ENCODE measurements at regions not wholly inside any gene's neighbourhood (a gene's known extent, or its start where the extent isn't known, plus 50 kb on each side); places are given as distances from the start of the nearest gene placed in this dataset.

- DNase-seq: no peak
These were observed 128.3 kb downstream of the AACS start for GRCh38 chr12:125193376-125194152.

DNA sequence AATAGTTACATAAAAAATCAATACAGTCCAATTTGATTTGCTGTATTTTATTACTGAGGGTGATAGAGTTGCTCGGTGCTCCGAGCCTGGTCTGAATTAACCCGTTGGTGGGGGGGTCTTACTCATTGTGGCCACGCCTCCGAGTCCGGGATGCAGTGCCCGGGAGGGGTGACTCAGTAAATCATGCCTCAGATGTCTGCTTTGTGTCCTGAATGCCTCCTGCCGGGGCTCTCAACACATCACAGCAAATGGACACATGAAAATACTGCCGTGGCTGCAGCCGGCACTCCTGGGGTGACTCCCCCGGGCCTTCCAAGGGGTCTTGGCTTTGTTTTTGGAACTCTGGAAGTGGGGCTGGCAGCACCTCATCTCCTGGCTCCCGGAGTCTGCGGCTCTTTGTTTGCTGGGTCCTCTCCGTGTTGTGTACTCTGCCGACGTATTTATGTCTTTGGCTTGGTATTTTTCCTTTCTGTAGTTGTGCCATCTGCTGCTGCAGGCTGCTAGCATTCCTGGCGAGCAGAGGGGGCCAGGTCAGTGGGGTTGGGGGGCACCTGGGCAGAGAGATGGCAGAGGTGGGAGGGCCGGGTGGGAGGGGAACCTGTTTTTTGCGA, 129.0 kb downstream of the AACS start:
- DNase-seq: no peak

DNA sequence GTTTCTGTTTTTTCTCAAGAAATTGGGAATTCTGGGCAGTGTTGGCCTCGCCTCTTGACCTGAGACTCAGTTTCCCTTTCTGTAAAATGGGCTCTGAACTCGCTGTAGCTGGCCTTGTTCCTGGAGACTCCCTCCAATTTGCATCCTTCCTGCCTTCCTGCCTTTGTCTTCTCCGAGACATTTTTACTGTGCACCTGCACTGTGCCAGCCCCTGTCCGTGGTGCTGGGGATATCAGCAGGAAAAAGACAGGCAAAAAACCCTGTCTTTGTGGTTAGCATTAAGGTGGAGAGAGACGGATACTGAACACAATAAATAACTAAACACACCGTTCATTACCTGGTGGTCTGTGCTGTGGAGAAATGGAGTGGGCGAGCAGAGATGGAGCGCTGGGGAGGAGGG, 129.8 kb downstream of the AACS start:
- no peak for DNase-seq

DNA sequence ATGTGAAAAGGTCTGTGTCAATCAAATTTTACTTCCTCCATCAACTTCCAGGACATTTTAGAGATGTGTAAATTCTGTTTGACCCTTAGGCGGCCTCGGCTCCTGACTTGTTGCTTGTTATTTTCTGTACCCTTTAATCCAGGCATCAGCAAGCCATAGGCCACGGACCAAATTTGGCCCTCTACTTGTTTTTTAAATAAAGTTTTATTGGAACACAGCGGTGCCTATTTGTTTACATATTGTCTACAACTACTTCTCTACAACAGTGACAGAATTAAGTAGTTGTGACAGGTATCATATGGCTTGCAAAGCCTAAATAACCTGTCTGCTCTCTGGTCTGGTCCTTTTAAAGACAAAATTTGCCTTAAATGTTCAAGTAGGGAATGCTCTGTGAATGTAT, 132.1 kb downstream of the AACS start:
- DNase-seq: no peak

- DNase-seq: no peak
These were observed 133.4 kb downstream of the AACS start for GRCh38 chr12:125198652-125199051.

GRCh38 chr12:125201090-125201489, 135.9 kb downstream of the AACS start:
- DNase-seq: no peak

DNA sequence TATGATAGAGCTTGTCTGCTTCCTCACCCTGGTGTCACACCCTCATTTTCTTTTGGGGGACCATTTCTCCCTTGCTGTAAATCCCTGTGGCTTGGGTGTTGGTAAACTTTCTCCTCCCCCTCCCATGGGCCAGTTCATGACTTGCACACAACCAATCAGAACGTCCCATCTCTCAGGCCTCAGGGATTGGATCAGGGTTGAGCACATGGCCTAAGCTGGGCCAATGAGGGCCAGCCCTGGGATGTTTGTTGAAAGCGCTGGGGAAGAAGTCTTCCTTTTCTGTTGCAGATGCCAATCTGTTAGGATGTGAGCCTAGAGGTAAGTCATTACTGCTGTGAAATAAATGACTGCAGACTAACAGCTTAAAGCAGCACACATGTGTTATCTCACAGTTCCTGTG, 136.7 kb downstream of the AACS start:
- DNase-seq: no peak

GRCh38 chr12:125202421-125202820, 137.2 kb downstream of the AACS start:
- peak in 2 of 4 experiments; percentile 16 to 22 for DNase-seq

DNA sequence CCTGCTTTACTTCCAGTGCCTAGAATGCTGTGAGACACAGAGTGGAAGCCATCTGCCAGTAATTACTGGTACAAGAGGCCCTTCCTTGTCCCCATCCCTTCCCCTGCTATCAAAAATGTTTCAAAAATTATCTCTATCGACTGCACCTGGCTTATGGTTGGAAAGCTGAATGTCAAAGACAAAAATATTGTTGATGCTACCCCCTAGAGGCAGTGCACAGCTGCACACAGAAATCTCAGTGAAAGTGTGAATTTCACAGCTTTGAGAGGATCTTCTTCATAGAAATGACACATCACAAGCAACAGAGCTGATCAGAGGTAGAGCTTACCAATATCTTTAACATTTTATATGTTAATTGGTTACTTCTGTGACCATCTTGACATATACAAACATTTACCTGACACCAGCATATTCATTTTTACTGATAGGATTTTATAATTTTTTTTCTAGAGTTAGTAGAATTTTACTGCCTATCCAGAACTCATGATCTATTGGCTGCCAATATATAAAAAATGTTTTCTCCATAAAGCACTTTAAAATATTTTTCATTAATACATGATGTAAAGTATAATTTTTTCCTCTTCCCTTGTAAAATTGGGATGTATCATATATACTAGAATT, 138.0 kb downstream of the AACS start:
- DNase-seq: no peak

DNA sequence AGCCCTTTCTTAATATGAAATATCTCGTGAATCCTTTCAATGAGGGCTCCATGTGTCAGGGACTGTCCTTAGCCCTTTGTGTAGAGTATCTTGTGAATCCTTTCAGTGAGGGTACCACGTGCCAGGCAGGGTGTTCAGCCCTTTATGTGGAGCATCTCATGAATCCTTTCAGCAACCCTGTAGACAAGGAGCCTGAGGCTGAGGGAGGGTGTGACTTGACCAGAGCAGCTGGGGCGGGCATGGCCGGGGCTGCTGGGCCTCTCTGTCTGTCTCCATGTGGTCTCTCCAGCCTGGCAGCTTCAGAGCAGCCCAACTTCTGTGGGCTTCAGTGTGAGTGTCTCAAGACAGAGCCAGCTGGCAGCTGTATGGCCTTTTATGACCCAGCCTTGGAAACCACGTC, 140.2 kb downstream of the AACS start:
- no peak for DNase-seq

DNA sequence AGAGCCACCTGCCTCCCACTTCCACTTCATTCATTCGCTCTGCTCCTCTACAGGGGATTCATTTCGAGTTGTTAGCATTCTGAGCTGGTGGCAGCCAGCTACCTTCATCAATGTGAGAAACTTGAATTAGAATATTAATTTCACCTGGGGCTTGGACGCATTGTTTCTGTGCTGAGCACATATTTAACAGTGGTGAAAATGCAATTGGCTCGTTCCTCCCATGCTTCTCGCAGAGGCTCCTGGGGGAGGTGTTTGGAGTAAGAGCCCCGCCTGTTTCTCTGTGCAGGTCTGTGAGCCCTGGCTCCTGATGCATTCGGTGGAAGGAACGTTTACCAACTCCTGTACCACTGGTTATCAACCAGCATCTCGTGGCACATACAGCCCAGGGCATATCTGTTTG, 141.5 kb downstream of the AACS start:
- DNase-seq: no peak

DNA sequence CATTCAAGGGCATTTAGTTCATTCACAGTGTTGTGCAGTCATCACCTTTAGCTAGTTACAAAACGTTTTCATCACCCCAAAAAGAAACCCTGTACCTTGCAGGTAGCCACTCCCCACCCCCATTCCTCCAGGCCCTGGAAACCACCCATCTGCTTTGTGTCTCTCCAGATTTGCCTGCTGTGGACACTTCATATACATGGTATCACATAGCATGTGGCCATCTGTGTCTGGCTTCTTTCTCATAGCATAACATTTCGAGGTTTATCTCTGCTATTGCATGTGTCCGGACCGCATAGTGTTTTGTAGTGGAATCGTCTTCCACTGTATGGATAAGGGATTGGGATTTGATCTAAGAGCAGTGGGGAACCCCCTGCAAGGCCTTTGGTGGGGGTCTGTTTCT, 143.1 kb downstream of the AACS start:
- DNase-seq: no peak

GRCh38 chr12:125208942-125209341, 143.7 kb downstream of the AACS start:
- DNase-seq: no peak

DNA sequence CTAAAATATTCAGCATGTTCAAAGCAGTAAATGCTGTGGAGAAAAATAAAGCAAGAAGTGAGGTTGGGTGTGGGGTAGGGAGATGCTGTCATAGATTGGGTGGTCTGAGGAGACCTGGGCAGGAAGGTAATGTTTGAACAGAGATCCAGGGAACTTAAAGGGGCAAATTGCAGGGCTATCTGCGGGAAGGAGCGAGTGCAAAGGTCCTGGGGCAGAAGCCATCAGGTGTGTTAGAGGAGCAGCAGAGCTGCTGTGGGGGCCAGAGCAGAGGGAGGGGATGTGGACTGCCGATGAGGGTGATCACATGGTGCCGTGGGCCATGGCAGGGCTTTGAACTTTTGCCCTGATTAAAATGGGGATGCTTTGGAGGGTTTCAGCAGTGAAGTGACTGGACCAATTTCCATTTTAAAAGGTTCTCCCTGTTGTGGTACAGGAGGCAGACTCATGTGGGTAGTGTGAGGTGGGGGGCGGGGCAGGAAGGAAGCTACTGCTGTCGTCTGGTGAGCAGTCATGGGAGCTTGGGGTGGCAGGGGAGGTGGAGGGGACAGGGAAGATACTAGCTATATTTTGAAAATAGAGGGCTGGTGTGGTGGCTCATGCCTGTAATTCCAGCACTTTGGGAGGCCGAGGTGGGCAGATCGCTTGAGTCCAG, 145.0 kb downstream of the AACS start:
- DNase-seq: no peak

GRCh38 chr12:125211464-125211863, 146.2 kb downstream of the AACS start:
- no peak for DNase-seq

DNA sequence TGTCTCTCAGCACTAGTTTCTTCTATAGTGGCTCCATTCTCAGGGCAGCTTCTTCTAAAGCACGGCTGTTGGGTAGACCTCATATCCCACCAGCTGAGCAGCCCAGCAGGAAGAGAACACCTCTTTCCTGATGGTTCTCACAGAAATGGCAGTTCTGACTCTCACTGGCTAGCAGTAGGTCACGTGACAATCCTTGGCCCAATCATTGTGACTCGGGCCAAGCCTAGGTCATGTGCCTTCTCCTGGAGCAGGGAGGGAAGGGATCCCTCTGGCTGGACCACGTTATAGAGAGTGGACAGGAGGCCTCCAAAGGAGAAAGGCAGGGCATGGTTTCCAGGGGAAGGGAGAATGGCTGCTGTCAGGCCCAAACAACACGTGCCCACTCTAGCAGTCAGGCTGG, 149.1 kb downstream of the AACS start:
- DNase-seq: no peak

- DNase-seq: no peak
These were observed 151.5 kb downstream of the AACS start for GRCh38 chr12:125216756-125217155.

DNA sequence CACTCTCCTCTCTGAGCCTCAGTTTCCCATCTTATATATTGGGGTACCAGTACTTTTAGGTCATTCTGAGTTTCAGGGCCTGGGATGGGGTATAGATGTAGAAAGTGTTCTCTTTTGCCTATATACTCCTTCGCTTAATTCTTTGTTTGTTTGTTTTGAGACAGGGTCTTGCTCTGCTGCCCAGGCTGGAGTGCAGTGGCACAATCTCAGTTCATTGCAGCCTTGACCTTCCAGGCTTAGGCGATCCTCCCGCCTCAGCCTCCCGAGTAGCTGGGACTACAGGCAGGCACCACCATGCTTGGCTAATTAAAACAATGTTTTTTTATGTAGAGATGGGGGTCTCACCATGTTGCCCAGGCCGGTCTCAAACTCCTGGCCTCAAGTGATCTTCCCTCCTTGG, 152.1 kb downstream of the AACS start:
- no peak for DNase-seq

- peak in 3 of 4 experiments; percentile 9 to 51 (median 45) for DNase-seq
These were observed 153.7 kb downstream of the AACS start for GRCh38 chr12:125218952-125219351.

DNA sequence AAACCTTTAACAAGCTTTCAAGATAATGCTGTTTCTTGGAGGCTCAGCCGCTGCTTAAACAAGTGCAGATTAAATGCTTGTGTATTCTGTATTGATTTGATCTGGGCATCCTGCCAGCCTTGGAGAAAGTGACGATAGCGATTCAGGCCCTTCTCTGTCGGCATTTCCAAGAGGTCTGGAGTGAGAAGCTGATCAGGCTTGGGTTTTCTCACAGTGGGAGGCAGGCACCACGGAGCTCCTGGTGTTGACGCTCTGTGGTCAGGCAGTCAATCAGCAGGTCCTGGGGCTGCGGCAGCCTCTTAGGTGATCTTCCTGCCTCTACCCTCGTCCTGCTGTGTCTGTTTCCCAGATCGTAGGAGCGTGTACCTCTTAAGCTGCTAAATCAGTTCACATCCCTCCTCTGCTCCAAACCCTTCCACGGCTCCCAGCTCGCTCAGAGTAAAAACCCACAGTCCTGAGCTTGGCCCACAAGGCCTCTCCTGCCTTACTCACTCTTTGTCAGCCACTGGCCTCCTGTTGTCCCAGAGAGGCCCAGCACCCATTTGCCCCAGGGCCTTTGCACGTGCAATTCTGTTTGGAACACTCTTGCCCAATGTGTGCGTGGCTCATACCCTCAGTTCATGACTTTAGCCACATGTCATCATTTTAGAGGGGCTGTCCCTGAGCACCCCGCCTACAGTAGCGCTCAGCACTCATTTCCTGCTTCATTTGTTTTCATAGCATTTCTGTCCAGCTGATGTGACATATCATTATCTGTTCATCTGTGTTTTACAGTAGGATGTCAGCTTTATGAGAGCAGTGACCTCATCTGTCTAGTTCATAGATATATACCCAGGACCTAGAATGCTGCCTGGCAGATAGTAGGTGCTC, 155.4 kb downstream of the AACS start:
- peak in 1 of 4 experiments; percentile 7 for DNase-seq

DNA sequence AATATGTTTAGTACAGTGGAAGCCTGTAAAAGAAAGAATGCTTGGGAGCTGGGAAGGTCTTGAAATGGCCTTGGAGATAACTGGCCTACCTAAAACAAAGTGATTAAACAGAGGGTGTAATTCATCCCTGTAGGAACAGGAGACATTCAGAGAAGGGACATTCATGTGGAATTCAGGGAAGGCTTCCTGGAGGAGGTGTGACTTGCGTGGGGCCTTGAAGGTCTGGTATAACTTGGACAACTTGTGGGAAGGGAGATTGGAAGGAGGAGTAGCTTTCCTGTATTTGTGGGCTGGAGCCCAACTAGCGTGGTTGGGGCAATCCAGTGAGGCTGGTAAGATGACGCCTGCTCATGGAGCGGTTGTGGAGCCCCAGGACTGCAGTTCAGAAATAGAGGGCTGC, 156.4 kb downstream of the AACS start:
- no peak for DNase-seq

DNA sequence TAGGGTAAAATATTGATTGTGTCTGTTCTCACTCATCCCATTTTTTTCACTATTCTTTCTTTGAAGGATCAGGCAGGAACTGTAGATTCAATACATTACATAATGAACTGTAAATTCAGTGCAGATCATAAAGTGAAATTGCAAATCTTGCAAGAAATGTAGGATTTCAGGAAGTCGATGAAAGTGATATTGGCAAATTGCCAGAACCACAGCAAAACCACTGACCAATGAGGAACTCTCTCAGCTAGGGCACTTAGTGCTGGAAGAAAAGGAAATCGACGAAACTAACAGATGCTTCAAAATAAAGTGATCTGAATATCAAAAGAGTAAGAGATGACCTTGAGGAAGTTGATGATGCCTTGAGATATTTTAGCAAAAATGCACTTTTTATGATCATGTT, 157.6 kb downstream of the AACS start:
- peak; percentile 76 to 96 (median 84) for DNase-seq

- no peak for DNase-seq
These were observed 160.4 kb downstream of the AACS start for GRCh38 chr12:125225641-125226040.
